Glomerular visceral epithelial cell (primary cell): ENCODE measurements at regions not wholly inside any gene's neighbourhood (a gene's known extent, or its start where the extent isn't known, plus 50 kb on each side); places are given as distances from the start of the nearest gene placed in this dataset.

Source experiments
- DNase-seq: peaks from one replicate; pipeline ENCODE4 v3.0.0-alpha.2; 2016; ENCODE audit errors: extremely low spot score

DNA sequence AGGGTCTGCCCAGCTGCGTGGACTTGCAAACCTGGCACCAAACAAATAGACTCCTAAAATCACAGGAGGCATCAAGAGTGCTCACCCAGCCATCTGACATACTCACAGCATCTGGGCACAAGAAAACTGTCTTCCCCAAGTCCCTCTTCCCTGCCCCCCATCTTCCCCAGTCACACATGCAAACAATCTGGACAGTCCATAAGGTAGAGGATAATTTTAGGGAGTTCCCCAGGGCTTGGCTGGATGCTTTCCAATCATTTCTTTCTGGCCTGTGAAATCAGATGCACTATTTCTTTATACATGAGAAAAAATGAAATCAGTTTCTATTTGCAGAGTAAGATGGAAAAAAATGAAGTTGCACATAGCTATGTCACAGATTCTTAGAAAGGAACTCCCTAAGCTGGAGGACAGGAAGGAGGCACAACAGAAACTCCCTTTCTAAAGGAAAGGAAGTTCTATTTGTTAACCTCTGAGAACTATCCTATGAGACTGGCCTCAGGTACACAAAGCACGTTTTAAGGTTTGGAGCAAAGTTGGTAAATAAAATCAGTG lies 342.3 kb downstream of the HNRNPD start:
- DNase-seq, result no peak

DNA sequence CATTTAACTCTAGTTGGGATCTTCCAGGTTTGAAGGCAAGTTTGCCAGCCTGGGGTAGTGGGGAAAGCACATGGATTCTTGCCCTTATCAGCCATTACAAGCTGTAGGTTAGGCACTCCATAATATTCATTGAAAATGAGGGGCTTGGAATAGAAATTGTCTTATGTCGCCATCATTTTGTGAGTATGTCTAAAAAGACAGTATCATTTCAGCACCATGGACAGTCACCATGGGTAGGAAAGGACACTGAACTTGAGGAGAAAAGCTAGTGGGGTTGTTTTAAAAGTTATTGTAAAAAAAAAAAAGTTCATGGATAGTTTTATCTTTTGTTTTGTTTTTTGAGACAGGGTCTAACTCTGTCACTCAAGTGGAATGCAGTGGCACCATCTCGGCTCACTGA lies 356.1 kb downstream of the HNRNPD start:
- peak; percentile 31 for DNase-seq

DNA sequence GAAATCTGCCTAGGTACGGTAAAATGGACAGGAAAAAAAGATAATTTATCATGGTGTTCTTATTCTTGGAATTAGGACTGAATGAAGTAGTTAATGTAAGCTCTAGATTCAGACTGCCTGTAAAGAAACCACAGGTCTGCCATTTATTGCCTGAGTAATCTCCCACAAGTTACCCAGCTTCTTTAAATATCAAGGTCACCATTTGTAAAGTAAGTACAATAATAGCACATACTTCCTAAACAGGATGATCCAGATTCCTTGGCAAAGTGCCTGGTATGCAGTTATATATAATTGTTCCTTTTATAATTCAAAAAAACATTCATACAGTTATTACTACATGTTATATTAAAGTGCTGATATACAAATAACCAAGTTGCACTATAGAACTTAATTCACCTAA lies 368.6 kb downstream of the HNRNPD start:
- no peak for DNase-seq

DNA sequence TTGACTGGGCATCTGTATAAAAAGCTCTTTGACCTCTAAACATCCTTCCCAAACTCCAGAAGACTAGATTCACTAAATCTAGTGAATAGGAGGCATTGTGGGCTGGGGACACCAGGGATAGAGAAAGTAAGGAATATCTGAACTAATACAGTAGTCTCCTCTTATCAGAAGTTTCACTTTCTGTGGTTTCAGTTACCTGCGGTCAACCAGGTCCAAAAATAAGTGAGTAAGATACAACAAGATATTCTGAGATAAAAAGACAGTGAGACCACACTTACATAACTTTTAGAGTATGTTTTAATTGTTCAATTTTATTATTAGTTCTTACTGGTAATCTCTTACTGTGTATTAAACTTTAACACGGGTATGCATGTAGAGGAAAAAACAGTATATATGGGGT lies 376.5 kb downstream of the HNRNPD start:
- no peak for DNase-seq

DNA sequence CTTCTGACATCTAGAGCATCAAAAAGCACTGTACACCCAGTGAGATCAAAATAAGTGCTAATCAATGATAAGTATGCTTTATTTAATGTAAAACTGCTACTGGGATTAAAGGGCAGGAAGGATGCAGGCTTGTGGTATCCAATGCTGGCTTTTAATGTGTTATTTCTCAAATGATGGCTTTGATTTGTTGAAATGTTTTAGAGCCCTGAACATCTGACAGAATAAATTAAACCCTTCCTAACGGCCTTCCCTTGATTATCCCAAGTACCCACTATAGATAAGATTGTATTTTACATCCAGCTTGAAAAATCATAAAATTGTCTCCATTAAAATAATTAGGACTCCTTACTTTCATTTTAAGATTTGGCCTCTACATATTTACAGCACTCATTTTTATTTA lies 382.9 kb downstream of the HNRNPD start:
- no peak for DNase-seq

DNA sequence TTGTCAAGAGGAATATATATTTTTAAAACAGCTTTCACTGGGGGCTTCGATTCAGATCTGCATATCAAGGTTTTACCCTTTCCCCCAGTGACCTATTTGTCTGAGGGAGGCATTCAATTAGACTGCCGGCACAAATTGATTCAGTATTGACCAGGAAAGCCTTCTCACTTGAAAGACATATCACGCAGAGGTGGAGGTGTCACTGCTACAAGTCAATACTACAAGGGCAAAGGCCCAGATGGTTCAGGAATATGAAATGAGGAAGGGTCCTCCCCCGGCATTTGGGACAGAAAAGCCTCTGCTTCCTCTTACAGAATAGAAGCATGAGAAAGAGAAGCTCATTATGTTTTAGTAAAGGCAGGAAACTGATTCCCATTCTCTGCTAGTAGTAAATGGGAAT lies 383.6 kb downstream of the HNRNPD start:
- DNase-seq, result no peak

DNA sequence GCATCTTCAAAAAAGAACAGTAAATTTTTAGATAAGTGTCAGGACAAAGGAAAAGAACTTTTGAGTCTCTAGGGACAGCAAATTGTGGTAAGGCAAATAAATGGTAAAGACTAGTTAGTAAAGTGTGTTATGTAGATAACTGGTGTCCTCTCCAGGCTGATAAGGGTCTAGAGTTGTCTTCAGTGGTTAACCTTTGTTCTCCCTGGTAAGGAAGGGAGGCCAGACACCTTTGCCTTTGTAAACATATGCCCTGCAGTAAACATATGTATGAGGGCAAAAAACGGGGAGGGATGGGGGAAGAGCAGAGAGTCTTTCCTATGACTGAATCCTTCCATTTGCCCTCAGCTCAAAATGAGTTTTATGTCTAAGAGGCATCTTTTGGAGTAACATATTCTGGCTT lies 384.6 kb downstream of the HNRNPD start:
- DNase-seq, result no peak

DNA sequence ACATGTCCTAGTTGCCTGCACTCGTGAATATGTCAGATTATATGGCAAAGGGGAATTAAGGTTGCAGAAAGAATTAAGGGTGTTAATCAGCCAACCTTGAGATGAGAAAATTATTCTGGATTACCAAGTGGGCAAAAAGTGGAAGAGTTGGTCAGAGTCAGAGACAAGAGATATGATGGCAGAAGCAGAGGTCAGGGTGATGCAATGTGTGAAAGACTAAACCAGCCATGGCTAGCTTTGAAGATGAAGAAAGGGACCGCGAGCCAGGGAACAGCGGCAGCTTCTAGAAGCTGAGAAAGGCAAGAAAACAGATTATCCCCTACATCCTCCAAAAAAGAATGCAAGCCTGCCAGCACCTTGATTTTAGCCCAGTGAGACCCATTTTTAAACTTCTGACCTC lies 385.6 kb downstream of the HNRNPD start:
- DNase-seq, result no peak

DNA sequence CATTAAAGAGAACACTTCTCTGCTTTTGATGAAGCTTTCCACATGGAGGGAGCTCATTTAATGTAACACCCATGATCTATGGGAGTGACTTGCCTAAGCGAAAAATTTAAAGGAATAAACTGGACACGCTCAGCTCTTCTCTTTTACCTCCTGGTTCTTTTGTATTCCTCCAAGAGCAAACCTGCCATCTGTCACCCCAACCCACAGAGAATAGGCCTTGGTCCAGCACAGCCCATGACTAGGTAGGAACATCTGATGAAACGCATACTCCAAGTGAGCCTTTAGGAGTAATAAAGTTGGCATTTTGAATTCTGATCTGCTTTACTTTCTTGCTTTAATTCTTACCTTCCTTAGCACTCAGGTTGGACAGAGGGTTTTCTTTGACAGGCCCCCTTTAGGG lies 389.0 kb downstream of the HNRNPD start:
- DNase-seq, result no peak

DNA sequence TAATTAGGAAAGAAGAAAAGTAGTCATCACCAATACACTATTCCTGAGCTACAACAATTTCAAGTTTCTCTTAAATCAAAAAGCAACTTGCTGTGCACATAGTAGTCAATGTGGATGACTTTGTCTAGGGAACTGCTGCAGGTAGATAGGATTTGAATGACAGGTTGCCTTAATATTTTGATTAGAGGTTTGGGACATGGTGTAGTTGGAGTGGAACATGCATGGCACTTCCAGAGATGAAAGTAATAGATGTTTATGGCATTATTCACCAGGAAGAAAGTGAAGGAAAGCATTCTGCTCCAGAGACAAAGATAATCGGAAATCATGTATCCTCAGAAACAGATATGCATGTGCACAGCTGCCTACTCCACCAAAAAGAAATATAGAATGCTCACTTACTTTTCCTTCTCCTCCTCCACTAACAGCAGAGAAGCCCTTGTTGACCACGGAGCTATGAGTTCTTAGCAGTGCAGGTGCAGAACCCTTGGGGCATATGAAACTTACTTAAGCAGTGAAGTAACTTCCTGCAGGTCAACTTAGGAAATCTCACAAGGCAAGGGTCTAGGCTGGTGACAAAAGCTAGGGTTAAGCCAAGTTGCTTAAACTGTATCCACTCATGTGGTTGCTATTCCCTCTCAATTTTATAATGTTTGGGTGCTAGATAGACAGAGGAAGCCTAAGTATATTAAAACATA lies 390.8 kb downstream of the HNRNPD start:
- DNase-seq, result no peak

DNA sequence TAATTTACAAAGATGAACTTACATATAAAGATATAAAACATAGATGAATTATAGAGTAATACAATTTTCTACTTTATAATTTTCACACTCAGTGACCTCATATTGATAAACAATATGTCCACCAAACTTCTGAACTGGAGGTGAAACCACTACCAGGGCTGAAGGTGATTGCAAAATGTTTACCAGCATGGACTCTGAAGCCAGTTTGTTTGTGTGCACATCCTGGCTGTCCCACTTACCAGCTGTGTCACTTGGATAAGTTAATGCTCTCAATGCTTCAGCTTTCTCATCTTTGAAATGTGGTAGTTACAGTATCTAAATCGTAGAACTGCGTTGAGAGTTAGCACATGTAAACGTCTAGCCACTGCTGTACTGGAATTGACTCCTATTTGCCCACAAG lies 392.6 kb downstream of the HNRNPD start:
- no peak for DNase-seq

DNA sequence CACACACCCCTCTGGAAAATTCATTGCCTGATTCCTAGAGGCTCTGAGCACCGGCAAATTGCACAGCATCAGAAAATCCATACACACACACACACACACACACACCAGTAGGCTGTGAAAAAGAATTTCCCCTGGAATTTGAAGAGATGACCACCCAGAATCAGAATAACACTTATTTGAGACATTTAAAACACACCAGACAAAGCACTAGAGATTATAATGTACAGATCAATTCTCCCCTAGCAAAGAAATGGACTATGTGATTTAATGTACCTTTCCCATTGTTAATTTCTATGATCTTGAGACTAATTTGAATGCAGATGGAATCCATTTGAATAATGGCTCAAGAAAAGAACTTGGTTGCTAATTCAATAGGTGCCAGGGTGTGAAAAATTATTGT lies 399.3 kb downstream of the HNRNPD start:
- DNase-seq, result no peak

DNA sequence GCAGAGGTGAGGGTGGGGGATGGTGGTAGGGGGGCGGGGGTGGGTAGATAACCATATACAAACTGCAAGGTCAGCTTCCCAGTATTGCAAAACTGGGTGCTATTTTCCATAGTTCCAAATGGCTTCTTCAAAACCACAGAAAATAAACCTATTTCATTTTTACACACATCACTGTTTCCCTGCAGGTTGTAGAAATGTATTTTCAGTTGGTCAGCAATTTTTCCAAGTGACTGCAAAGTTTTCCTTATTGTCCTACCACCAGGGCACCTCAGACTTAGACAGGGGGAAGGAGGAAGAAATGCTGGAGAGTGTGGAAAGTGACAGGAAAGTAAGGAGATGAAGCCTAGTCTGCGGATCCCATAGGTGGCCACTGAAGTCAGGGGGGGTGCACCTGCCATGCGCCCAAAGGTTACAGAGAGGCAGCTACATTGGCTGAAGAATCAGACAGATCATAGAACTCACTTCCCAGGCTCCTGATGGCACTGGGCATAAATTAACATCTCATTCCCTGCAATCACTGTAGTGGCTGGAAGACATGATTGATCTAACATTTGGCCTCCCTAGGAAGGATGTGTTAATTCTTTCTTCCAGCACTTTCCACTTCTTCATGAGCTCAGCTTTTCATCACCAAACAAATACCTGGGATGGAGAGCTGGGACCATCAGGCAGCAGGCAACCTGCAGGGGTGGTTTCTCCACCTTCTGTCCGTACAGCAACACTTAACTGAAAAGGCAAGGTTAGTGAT lies 402.0 kb downstream of the HNRNPD start:
- no peak for DNase-seq

DNA sequence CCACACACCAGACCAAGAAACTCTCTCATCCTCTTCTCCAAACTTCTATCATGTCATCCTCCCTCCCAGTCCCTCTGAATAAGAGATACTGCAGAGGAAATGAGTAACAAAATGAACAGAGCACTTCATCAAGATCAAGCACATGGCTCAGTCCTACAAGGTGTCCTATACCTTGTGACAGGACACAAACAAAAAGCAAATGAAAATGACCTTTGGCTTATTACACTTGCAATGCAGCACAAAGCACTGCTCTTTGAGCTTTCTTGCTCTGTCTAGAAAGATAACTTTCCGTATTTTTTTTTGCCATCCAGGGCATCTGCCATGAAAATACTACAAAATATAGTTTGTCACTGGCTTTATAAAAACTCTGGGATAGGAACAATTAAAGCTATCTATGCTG lies 402.7 kb downstream of the HNRNPD start:
- no peak for DNase-seq

DNA sequence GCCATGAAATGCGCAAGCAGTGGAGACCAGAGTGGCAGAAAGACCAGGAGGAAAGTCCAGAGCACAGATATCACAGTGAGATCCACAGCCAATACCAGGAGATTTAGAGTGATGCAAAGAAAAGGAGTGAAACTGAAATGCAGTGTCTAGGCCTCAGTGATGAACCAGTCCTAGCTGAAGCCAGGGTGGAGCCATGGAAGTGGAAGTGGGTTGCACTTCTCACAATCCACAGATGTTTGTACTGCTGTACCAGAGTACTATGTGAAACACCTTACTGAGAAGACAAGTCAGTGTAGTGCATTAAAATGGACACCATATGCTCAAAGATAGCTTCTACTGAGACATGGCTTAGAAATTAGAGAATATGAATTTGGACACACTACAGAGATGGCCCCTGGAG lies 403.3 kb downstream of the HNRNPD start:
- DNase-seq, result no peak

DNA sequence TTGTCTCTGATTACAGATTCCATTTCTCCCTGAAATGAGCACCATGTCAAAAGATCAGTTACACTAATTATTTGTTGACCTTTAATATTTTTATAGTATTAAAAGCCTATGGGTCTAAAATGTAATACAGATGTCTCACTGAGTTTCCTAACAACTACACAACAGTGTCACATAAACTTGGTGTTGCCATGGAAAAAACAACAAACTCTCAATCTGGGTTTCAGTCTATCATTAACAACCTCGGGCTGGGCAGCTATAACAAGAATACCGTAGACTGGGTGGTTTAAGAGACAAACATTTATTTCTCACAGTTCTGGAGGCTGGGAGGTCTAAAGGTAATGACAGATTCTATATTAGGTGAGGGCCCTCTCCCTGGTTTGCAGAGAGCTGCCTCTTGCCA lies 407.1 kb downstream of the HNRNPD start:
- DNase-seq, result no peak

DNA sequence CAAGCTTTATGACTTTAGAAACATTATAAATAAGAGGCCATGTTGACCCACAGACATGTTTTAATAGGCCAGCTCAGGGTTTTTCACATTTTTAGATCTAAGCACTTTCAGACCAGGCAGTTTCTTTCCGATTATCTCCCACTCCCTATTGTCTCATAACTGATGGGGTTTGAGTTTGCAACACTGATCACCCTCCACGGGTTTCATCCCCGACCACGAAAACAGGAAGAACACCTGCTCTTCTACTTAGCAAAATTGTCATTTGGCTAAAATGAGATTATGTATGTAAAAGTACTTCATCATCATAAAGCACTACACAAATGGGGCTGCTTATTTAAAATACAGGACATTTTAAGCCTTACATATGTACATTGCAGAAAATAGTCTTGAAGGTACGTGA lies 407.9 kb downstream of the HNRNPD start:
- no peak for DNase-seq

DNA sequence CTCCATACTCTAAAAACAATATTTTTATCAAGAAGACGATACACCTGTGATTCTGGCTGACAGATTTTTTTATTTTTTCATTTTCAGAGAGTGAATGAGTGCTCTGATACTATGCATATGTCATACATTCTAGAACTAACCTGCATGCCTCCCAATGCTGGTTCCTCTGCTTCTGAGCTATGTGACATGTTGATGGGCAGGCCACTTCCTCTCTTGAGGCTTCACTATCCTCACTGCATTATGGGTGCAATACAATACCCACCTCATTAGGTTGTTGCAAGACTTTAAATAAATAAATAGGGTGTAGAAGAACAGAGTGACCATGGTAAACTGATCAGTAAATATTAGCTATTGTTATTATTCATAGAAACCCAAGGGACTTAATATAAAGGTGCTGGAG lies 408.3 kb downstream of the HNRNPD start:
- no peak for DNase-seq

DNA sequence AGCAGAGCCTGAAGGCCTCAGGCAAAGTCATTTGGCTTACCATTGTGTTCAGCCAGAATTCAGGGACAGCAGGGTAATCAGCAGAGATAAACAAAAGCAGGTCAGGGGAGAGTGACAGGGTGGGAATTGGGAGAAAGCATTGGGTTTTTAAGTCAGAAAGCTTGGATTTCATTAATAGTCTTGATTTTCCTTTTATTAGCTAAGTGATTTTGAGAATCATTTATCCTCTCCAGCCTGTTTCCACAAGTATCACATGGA lies 410.1 kb downstream of the HNRNPD start:
- DNase-seq, result no peak

DNA sequence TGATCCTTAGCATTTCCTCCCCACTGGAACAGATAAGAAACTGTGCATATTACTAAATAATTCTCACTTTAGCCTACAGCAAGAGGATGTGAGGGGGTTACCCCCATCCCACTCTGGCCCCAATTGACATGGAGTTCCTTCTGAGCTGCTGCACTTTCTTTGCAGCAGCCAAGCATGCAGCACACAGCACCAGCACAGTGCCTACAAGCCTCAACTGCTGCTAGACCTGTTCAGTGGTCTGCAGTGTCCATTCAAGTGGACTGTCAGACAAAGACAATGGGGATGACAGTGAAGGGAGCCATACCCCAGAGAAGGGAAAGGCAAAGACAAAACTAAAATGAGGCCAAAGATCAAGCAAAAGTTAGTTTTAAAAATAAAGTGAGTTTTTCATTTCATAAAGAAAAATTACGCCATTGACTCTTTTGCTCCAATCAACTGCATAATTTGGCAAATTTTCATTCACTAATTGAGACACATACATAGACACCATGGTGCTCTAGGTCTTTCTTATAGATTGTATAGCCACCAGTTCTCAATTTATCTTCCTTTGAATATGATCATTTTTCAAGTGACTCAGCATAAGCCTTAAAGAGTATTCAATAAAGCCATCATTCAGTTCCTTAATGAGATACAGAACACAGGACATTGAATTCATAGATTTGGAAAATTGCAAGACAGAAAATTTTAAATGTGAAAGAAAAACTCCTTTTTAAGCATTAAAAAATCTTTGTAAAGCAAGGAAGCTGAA lies 410.6 kb downstream of the HNRNPD start:
- DNase-seq, result no peak

DNA sequence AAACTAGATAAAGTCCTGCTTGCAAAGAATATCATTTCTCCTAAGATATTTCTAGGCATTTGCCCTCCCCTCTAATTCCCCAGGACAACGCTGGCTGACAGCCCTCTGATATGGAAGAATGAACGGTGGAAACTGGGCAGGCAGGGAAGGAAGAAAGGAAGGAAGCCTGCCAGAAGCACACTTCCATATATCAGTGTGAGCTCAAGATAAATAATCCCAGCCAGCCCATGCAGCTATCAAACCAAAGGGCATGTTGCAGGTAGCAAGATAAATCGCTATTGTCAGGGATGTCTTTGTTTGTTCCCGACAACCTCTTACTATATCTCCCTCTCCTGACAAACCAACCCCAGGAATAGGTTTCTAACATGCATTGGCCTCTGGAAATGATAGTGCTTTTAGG lies 412.8 kb downstream of the HNRNPD start:
- no peak for DNase-seq

DNA sequence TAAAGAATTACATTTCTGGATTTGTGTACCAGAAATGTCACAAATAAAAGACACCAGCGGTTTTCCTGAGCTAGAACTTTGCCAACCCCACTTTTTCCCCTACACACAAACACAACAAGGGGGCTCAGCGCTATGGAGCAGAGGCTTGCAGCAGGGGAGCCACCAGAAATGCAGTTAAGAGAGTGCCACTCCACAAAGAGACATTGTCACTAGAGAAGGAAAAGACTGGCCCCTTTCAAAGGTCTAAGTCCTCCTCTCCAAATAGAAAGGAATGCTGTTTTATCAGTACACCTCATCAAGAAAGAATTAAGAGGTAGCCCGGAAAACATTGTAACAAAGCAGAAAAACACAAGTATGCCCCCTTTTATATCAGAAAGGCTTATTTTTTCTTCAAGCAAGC lies 419.5 kb downstream of the HNRNPD start:
- no peak for DNase-seq

DNA sequence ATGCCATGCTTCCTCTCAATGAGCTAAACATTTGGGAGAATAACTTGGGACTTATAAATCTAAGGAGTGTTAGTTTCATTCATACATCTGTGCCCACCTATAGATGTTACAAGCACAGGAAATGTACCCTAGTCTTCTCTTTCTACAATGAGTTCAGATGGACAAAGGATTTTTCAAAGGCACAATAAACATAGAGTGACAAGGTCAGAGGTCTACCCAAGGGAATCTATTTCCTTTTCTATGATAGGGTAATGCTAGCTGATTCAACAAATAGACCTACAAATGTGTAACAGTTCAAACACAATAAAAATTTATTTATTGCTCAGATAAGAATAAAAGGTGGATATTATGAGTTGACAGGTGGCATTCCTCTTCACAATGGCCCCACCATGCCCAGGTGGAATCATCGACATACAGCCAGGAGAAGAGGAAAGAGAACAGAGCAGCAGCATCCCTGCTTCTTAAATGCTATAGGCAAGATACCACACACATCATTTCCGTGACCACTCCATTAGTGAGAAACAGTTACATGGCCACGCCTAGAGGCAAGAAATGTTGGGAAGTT lies 421.8 kb downstream of the HNRNPD start:
- DNase-seq, result no peak
